Retinal pigment epithelial cell (primary cell): ENCODE measurements at regions not wholly inside any gene's neighbourhood (a gene's known extent, or its start where the extent isn't known, plus 50 kb on each side); places are given as distances from the start of the nearest gene placed in this dataset.

ENCODE experiments used
- DNase-seq: peaks from one replicate; pipeline ENCODE4 v3.0.0-alpha.2; 2010; ENCODE audit warnings: low read depth
- H3K4me3 ChIP-seq: 2 replicates; pipeline ENCODE4 v1.5.1; 2011; ENCODE audit warnings: mild to moderate bottlenecking, low read length, control low read depth, moderate library complexity
- CTCF ChIP-seq: conservative IDR thresholded peaks from 2 replicates; pipeline ENCODE4 v1.5.1; 2011; ENCODE audit warnings: low read depth, low read length, control low read depth, inconsistent platforms

- DNase-seq, result no peak
- no peak overlapping the region for H3K4me3 ChIP-seq
- no peak for TF ChIP-seq CTCF
These were observed 92.2 kb upstream of the RAD23B start for GRCh38 chr9:107190936-107191290.

GRCh38 chr9:107193251-107193650 lies 89.8 kb upstream of the RAD23B start:
- TF ChIP-seq CTCF, result no peak
- no peak for DNase-seq
- H3K4me3 ChIP-seq, result no peak overlapping the region

GRCh38 chr9:107198718-107199117 lies 84.4 kb upstream of the RAD23B start:
- H3K4me3 ChIP-seq, result no peak overlapping the region
- no peak for DNase-seq
- no peak for TF ChIP-seq CTCF

- TF ChIP-seq CTCF, result no peak
- H3K4me3 ChIP-seq, result no peak overlapping the region
- no peak for DNase-seq
These were observed 75.0 kb upstream of the RAD23B start for GRCh38 chr9:107208121-107208520.

- DNase-seq, result no peak
- H3K4me3 ChIP-seq, result no peak overlapping the region
- TF ChIP-seq CTCF, result no peak
These were observed 72.3 kb upstream of the RAD23B start for GRCh38 chr9:107210775-107211174.

GRCh38 chr9:107211284-107211923 lies 71.7 kb upstream of the RAD23B start:
- no peak for DNase-seq
- no peak overlapping the region for H3K4me3 ChIP-seq
- no peak for TF ChIP-seq CTCF

- no peak for DNase-seq
- no peak overlapping the region for H3K4me3 ChIP-seq
- no peak for TF ChIP-seq CTCF
These were observed 70.5 kb upstream of the RAD23B start for GRCh38 chr9:107212613-107213012.
